ENCODE measurements at regions not wholly inside any gene's neighbourhood (a gene's known extent, or its start where the extent isn't known, plus 50 kb on each side); places are given as distances from the start of the nearest gene placed in this dataset.

GRCh38 chr14:87526731-87527130 lies 466.3 kb downstream of the GALC start:
- no peak for DNase-seq (ENCODE audit: low read depth in 2 of 2)

GRCh38 chr14:87524011-87524410 lies 469.0 kb downstream of the GALC start:
- DNase-seq (ENCODE audit: low read depth in 2 of 2) = no peak

GRCh38 chr14:87522575-87522974 lies 470.4 kb downstream of the GALC start:
- DNase-seq (ENCODE audit: low read depth in 2 of 2) = no peak

- DNase-seq (ENCODE audit: low read depth in 2 of 2) = no peak
Measured at GRCh38 chr14:87508333-87508732, 484.6 kb downstream of the GALC start.

- no peak for DNase-seq (ENCODE audit: low read depth in 2 of 2)
Measured at GRCh38 chr14:87503711-87504110, 489.3 kb downstream of the GALC start.

- no peak for DNase-seq (ENCODE audit: low read depth in 2 of 2)
Measured at GRCh38 chr14:87497301-87497700, 495.7 kb downstream of the GALC start.

GRCh38 chr14:87494010-87494409 lies 499.0 kb downstream of the GALC start:
- no peak for DNase-seq (ENCODE audit: low read depth in 2 of 2)

- no peak for DNase-seq (ENCODE audit: low read depth in 2 of 2)
Measured at GRCh38 chr14:87492561-87492960, 500.4 kb downstream of the GALC start.

- DNase-seq (ENCODE audit: low read depth in 2 of 2) = no peak
Measured at GRCh38 chr14:87491816-87492215, 501.2 kb downstream of the GALC start.

GRCh38 chr14:87489196-87489819 lies 503.7 kb downstream of the GALC start:
- DNase-seq (ENCODE audit: low read depth in 2 of 2) = no peak

- DNase-seq (ENCODE audit: low read depth in 2 of 2) = no peak
Measured at GRCh38 chr14:87483271-87484260, 509.4 kb downstream of the GALC start.

- no peak for DNase-seq (ENCODE audit: low read depth in 2 of 2)
Measured at GRCh38 chr14:87468531-87468930, 524.5 kb downstream of the GALC start.

- no peak for DNase-seq (ENCODE audit: low read depth in 2 of 2)
Measured at GRCh38 chr14:87467578-87467977, 525.4 kb downstream of the GALC start.

GRCh38 chr14:87465770-87466169 lies 527.2 kb downstream of the GALC start:
- DNase-seq (ENCODE audit: low read depth in 2 of 2) = no peak

GRCh38 chr14:87461704-87462103 lies 531.3 kb downstream of the GALC start:
- DNase-seq (ENCODE audit: low read depth in 2 of 2) = no peak

GRCh38 chr14:87457720-87458119 lies 535.3 kb downstream of the GALC start:
- no peak for DNase-seq (ENCODE audit: low read depth in 2 of 2)

GRCh38 chr14:87450193-87450592 lies 542.8 kb downstream of the GALC start:
- DNase-seq (ENCODE audit: low read depth in 2 of 2) = no peak

GRCh38 chr14:87449016-87449415 lies 544.0 kb downstream of the GALC start:
- no peak for DNase-seq (ENCODE audit: low read depth in 2 of 2)

GRCh38 chr14:87443787-87444186 lies 549.2 kb downstream of the GALC start:
- no peak for DNase-seq (ENCODE audit: low read depth in 2 of 2)

GRCh38 chr14:87443039-87443438 lies 549.9 kb downstream of the GALC start:
- DNase-seq (ENCODE audit: low read depth in 2 of 2) = no peak

- DNase-seq (ENCODE audit: low read depth in 2 of 2) = no peak
Measured at GRCh38 chr14:87437158-87437557, 555.8 kb downstream of the GALC start.

- DNase-seq (ENCODE audit: low read depth in 2 of 2) = no peak
Measured at GRCh38 chr14:87434680-87435079, 558.3 kb downstream of the GALC start.

- no peak for DNase-seq (ENCODE audit: low read depth in 2 of 2)
Measured at GRCh38 chr14:87434011-87434410, 559.0 kb downstream of the GALC start.

All from stimulated activated CD8-positive, alpha-beta memory T cell treated with anti-CD3 and anti-CD28 coated beads, Interleukin-7, amount 100 ng/mL, for 1 hour (primary cell).